CD4-positive, alpha-beta T cell treated with Interleukin-15 for 4 hours (primary cell): ENCODE measurements at regions not wholly inside any gene's neighbourhood (a gene's known extent, or its start where the extent isn't known, plus 50 kb on each side); places are given as distances from the start of the nearest gene placed in this dataset.

Experiments used
- DNase-seq: peaks from one replicate; pipeline ENCODE4 v3.0.0-alpha.2; 2020; ENCODE audit warnings: low spot score

DNA sequence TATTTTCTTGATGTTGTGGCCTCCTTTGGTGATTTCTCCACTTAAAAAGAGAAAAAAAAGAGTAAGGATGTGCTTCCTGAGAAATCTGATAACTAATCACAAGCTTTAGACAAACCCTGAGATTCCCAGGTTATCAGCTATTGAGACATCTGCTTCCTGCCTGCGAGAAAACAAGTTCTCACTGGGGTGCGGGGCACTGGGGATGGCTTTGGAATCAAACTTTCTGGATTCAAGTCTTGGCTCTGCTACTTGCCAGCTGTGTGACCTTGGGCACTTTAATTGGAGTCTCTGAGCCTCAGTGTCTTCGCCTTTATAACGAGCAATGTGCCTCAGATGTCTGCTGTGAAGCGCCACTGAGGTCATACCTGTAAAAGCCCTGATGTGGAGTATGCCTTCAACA, 152.5 kb upstream of the NAV2 start:
- no peak for DNase-seq

DNA sequence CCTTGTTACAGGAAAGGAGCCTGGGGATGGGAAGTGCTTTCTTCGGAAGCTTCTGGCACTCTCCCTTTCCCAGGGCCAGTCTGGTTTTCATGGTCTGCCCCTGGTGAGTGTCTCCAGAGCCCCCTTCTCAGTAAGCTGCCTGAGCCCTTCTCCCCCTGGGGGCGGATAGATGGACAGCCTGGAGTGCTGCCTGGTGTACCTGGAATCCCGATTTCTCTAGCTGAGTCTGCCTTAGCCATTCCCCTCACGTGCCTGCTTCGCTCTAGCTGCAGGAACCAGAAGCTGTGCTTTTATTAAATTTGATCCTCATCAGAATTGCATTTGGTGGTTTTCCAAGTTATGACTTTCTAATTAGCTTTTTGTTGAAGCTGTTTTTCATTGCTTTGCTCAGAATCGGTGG, 152.9 kb upstream of the NAV2 start:
- no peak for DNase-seq

- DNase-seq, result no peak
These were observed 154.2 kb upstream of the NAV2 start for GRCh38 chr11:19558189-19558986.

- peak; percentile 66 for DNase-seq
These were observed 154.9 kb upstream of the NAV2 start for GRCh38 chr11:19557720-19558140.

- no peak for DNase-seq
These were observed 155.5 kb upstream of the NAV2 start for GRCh38 chr11:19557185-19557584.

DNA sequence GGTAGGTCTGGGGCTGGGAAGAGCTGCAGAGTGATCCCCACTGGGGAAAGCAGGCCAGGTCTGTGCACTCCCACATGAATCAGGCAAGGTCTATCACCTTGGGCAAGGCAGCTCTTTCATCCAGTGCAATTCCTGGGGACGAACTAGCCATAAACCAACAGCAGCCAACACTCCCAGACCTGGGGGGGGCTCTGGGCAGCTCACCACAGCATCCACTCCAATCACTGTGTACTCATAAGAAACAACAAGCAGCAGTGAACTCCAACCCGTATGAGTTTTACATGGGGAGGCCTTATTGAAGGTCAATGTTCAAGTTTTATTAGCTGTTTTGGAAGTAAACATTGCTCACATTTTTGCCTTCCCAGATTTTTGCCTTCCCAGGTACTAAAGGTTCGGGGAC, 157.4 kb upstream of the NAV2 start:
- no peak for DNase-seq

DNA sequence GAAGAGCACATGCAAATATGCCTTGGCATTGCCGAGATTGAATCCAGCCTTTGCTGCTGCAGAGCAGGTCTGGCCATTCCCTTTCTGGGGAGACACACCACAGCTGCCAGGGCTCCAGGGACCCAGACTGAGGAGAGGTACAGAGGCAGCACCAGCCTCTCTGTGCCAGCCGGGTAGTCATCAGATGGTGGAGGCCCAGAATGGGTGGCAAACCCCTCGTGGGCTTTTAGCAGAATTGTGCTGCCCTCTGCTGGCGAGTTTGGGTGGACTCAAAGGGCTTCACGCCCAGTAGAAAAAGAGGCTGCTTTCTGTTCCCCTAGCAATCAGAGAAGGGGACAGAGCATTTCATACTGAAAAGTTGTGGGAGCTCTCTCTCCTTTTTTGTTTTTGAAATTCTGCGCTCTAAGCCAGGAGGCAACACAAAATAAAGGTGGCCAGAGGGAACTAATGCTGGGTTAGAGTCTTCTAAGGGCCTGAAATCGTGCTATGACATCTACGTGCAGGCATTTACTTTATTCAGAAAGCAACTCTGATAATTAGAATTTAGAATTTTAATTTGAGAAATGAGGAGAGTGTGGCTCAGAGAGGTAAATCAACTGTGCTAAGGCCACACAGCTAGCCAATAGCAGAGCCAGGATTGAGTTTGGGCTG, 158.8 kb upstream of the NAV2 start:
- peak; percentile 60 for DNase-seq

DNA sequence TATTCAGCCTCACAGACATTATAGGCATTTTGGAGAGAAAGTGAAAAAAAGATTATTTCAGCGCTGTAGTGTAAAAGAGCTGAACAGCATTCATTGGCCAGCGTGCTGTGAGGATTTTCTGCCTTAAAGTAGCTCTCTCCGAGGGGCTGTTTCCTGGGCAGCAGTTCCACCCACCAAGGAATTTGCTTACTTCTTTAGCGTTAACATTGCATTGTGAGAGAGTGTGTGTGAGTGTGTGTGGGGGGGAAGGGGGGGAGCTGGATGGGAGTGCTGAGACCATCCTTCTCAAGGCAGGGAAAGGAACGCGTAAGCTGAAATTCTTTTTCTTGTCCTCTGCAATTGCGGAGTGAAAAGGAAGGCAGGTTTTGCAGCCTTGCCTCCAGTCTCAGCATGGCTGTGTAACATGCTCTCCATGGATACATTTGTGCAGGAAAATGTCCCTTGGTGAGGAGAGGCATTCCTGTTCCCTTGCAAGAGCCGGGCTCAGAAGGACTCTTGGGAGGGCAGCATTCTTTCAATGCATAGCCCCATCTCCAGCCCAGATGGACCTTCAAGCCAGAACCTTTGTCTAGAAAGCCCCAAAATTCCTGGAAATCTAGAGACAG, 159.9 kb upstream of the NAV2 start:
- DNase-seq, result no peak

DNA sequence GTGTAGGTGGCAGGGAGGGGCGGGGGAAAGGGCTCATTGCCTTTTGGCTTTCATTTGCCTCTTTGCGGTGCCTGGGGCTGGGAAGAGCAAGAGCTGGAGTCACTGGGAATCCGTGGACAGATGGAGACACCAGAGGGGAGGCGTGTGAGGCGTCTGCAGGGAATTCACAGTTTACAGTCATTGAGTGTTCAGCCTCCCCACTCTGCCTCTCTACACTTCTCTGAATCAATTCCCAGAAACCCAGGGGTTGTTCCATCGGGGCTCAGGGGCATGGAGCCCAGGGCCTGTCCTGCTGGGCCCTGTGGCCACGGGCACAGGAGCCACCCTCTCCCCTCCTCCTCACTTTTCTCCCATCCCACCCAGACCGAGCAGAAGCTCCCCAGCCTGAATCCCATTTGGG, 160.5 kb upstream of the NAV2 start:
- no peak for DNase-seq

DNA sequence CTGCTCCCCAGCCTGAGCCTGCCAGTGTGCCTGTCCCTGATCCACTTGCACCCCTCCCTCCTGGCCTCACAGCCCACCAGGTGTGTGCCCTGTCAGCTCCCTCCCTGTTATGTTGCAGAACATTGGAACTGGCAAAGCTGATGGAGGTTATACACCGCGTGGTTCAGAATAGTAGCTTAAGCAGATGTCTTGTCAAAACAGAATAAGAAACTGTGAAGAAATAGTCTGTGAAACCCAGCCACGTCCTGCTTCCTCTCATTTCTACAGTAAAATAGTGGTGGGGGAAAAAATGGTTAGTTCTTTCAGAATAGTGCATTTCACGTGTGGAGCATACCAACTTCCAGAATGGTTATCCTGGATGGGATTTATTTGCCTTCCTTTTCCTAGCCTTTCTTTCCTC, 161.2 kb upstream of the NAV2 start:
- no peak for DNase-seq

DNA sequence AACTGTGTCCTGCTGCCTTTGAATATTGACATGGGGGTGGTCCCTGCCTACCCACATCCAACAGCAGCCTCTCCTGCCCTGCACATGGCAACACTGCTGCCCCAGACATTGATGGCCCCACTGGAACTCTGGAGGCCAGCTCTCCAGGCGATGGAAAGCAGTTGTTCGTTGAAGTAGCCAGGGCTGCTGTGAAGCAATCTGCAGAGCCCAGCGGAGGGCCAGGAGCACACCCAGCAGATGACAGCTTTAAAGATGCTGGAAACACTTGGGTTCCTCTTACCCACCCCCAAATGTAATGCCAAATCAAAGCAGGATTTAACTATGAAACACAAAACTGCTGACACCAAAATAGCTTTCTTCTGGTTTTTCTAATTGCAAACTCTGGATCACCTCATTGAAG, 165.6 kb upstream of the NAV2 start:
- no peak for DNase-seq

- no peak for DNase-seq
These were observed 166.3 kb upstream of the NAV2 start for GRCh38 chr11:19546325-19546724.

GRCh38 chr11:19541521-19542049, 171.1 kb upstream of the NAV2 start:
- DNase-seq, result no peak

- no peak for DNase-seq
These were observed 172.8 kb upstream of the NAV2 start for GRCh38 chr11:19539861-19540260.

DNA sequence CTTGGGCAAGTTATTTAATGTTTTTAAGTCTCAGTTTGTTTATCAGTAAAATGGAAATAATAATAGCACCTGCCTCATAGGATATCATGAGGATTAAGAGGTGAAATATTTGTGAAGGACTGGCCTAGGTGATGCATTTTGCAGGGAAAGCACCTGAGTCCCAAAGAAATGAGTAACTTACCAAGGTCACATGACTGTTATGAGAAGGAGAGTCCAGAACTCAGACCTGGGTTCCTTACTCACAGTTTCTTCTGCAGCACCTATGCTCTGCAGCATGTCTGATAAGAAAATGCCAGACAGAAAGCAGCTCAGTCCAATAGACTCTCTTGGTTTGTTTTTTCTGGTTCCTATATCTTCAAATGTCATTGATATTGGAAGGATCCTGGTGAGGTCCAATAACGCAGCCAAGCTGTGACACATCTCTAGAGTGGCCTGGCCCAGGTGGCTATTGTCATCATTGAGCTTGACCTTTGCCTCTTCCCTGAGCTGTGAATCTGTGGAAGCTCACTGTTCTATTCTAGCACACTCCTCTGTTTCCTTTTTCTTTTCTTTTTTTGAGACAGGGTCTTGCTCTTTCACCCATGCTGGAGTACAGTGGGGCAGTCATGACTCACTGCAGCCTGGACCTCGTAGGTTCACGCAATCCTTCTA, 174.7 kb upstream of the NAV2 start:
- DNase-seq, result no peak

- DNase-seq, result no peak
These were observed 176.5 kb upstream of the NAV2 start for GRCh38 chr11:19536131-19536530.

DNA sequence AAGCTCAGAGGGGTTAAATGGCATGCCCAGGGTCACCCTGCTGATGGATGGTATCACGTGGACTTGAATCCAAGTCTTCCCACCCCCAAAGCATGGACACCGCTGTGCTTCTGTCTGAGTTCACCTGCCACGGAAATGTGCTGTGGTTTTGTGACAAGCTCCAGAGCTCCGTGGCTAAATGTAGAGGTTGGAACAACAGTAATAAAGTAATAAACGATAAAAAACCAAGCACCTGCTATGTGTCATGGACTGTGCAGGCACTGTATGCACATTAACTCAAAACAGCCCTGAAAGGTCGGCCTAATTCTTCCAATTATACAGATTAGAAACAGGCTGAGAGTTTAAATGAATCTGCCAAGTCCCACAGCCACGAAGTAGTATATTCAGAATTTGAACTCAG, 182.1 kb upstream of the NAV2 start:
- no peak for DNase-seq

DNA sequence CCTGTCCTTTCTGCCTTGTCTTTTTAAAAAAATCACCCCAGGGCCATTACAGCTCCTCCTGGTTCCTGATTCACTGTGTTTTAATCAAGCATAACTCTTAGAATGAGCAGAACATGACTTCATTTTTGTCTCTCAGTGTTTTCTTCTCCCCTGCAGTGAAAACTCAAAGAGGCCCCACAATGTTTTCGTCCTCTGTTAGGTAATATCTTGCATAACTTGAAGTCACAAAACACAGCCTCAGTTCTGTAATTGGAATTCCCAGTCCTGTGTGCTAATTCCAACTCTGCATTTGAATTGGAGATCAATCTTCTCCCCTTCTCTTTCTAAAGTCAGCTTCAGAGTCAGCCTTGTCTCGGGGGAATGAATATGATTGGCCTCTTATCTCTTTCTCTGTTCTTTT, 186.5 kb upstream of the NAV2 start:
- no peak for DNase-seq

GRCh38 chr11:19525714-19526113, 186.9 kb upstream of the NAV2 start:
- no peak for DNase-seq

- DNase-seq, result no peak
These were observed 187.4 kb upstream of the NAV2 start for GRCh38 chr11:19525276-19525675.

DNA sequence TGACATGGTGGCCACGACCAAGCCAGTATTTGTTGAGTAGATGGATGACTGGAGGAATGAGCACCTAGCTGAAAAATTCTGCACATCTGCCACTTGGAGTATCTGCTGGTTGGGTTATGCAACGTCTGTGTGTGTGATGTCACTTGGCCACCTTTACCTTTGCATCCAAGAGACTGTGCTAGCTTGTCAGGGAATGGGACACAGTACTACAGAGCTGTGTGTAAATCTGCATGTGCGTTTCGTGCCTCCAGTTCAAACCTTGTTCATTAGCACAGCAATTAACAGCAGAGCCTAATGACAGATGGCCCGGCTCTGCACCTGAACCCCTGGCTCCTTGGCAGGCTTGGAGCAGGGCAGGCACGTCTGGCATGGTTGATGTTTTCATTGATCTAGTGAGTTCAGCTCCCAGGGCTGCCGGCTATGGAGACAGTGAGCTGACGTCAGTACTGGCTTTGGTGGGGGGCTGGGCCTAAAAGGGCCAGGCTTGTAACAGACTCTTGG, 188.4 kb upstream of the NAV2 start:
- DNase-seq, result no peak

GRCh38 chr11:19520681-19521080, 192.0 kb upstream of the NAV2 start:
- DNase-seq, result no peak
